Mucosa of descending colon (tissue), 3 donors: ENCODE measurements at regions not wholly inside any gene's neighbourhood (a gene's known extent, or its start where the extent isn't known, plus 50 kb on each side); places are given as distances from the start of the nearest gene placed in this dataset.

Experiments used
- ATAC-seq: fragments of 200-7000 bp; cut with Tn5 transposase; one replicate; pipeline ENCODE4 v1.9.1; 2020; ENCODE audit warnings: mild to moderate bottlenecking, moderate library complexity
- DNase-seq, 3 donors: peaks; one replicate each; pipeline ENCODE4 v3.0.0-alpha.2; 2020
- H3K36me3 ChIP-seq: fragments of 200-600 bp; one replicate; pipeline ENCODE4 v1.8.0; 2021; ENCODE audit warnings: low read depth, mild to moderate bottlenecking
- H3K4me1 ChIP-seq: fragments of 200-600 bp; one replicate; pipeline ENCODE4 v1.8.0; 2021; ENCODE audit warnings: low read depth, mild to moderate bottlenecking
- H3K4me3 ChIP-seq: fragments of 200-600 bp; one replicate; pipeline ENCODE4 v1.8.0; 2021; ENCODE audit warnings: mild to moderate bottlenecking
- H3K9me3 ChIP-seq: fragments of 200-600 bp; one replicate; pipeline ENCODE4 v1.8.0; 2021; ENCODE audit warnings: mild to moderate bottlenecking
- intact Hi-C, 2 donors: fragments of 100-400 bp; cut with DNase I in 1 of 2; cut with micrococcal nuclease in 1 of 2; formaldehyde crosslinking; loops; one replicate each; pipeline versions ENCODE4 v1.11.0 to v1.11.1; 2022; cut with DNase I, micrococcal nuclease
- TF ChIP-seq, protein P1 (sequence below): fragments of 200-600 bp; IDR thresholded peaks from one replicate; pipeline ENCODE4 v1.8.0; 2022; ENCODE audit warnings: antibody characterized with exemption, mild to moderate bottlenecking
- donor health status: DM: no; HTN: no; CAD: no; lungs with moderate emphysema.
- donor health status: DM: no; HTN: no; CAD: no.
- donor health status: DM: no; HTN: yes; CAD: no.

- no peak for ATAC-seq
Observed at GRCh38 chr1:82606546-82606945, 805.8 kb downstream of the ADGRL2 start.

GRCh38 chr1:82604524-82604923, 803.8 kb downstream of the ADGRL2 start:
- H3K4me3 ChIP-seq = no peak overlapping the region
- TF ChIP-seq, protein P1, sequence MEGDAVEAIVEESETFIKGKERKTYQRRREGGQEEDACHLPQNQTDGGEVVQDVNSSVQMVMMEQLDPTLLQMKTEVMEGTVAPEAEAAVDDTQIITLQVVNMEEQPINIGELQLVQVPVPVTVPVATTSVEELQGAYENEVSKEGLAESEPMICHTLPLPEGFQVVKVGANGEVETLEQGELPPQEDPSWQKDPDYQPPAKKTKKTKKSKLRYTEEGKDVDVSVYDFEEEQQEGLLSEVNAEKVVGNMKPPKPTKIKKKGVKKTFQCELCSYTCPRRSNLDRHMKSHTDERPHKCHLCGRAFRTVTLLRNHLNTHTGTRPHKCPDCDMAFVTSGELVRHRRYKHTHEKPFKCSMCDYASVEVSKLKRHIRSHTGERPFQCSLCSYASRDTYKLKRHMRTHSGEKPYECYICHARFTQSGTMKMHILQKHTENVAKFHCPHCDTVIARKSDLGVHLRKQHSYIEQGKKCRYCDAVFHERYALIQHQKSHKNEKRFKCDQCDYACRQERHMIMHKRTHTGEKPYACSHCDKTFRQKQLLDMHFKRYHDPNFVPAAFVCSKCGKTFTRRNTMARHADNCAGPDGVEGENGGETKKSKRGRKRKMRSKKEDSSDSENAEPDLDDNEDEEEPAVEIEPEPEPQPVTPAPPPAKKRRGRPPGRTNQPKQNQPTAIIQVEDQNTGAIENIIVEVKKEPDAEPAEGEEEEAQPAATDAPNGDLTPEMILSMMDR = no peak
- no peak for DNase-seq
- intact Hi-C loops = no loop called here
- no peaks in the 10 kb centered on the region for H3K9me3 ChIP-seq
- H3K36me3 ChIP-seq = no peaks in the 10 kb centered on the region
- ATAC-seq = no peak
- H3K4me1 ChIP-seq = no peaks in the 10 kb centered on the region

More at GRCh38 chr1:82606546-82606945, 805.8 kb downstream of the ADGRL2 start:
- TF ChIP-seq, protein P1 = no peak
- DNase-seq = no peak
- Histone ChIP-seq H3K4me3 (no peak overlapping the region), H3K4me1 (no peaks in the 10 kb centered on the region), H3K9me3 (no peaks in the 10 kb centered on the region), H3K36me3 (no peaks in the 10 kb centered on the region)
- intact Hi-C loops = no loop called here

GRCh38 chr1:82600314-82600713, 799.6 kb downstream of the ADGRL2 start:
- no peak for DNase-seq
- Histone ChIP-seq H3K36me3 (no peaks in the 10 kb centered on the region), H3K4me1 (no peaks in the 10 kb centered on the region), H3K4me3 (no peak overlapping the region), H3K9me3 (no peaks in the 10 kb centered on the region)
- intact Hi-C loops = no loop called here
- no peak for ATAC-seq
- TF ChIP-seq, protein P1 = no peak

GRCh38 chr1:82598812-82599211, 798.1 kb downstream of the ADGRL2 start:
- Histone ChIP-seq H3K4me3 (no peak overlapping the region), H3K4me1 (no peaks in the 10 kb centered on the region), H3K9me3 (no peaks in the 10 kb centered on the region), H3K36me3 (no peaks in the 10 kb centered on the region)
- ATAC-seq (no peak), DNase-seq (no peak)
- TF ChIP-seq, protein P1 = no peak
- intact Hi-C loops = no loop called here

GRCh38 chr1:82598337-82598736, 797.6 kb downstream of the ADGRL2 start:
- Histone ChIP-seq H3K36me3 (no peaks in the 10 kb centered on the region), H3K4me1 (no peaks in the 10 kb centered on the region), H3K9me3 (no peaks in the 10 kb centered on the region), H3K4me3 (no peak overlapping the region)
- intact Hi-C loops = no loop called here
- no peak for ATAC-seq
- TF ChIP-seq, protein P1 = no peak
- no peak for DNase-seq

DNA sequence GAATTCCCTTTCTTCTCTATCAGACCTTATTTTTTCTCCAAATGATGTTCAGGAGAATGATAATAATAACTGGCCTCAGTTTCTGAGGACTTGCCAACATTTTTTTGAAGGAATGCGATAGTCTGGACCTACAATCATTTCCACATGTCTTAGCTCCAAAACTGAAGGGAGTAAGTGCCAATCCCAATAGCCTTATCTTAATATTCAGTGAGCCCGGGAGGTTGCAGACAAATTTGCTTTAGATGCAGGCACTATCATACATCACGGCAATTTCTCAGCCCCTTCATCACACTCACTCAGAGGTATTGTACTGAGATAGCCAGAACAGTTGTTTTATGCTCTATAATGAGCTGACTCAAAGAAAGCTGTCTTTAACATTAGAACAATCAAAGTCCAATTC, 796.9 kb downstream of the ADGRL2 start:
- DNase-seq = no peak
- TF ChIP-seq, protein P1 = no peak
- no peak for ATAC-seq
- Histone ChIP-seq H3K4me1 (no peaks in the 10 kb centered on the region), H3K36me3 (no peaks in the 10 kb centered on the region), H3K4me3 (no peak overlapping the region), H3K9me3 (no peaks in the 10 kb centered on the region)
- intact Hi-C loops = no loop called here
